Stimulated activated CD8-positive, alpha-beta memory T cell treated with anti-CD3 and anti-CD28 coated beads, Interleukin-2, amount 100 ng/mL, for 1 hour (primary cell): ENCODE measurements at regions not wholly inside any gene's neighbourhood (a gene's known extent, or its start where the extent isn't known, plus 50 kb on each side); places are given as distances from the start of the nearest gene placed in this dataset.

ENCODE experiments used
- DNase-seq, 2 donors: peaks; one replicate each; pipeline ENCODE4 v3.0.0-alpha.2; 2020; ENCODE audit warnings: low read depth in 2 of 2

- DNase-seq: no peak
Measured at GRCh38 chr2:126827371-126827770, 71.3 kb upstream of the TEX51 start.

GRCh38 chr2:126828051-126828450 is 70.6 kb upstream of the TEX51 start:
- no peak for DNase-seq

DNA sequence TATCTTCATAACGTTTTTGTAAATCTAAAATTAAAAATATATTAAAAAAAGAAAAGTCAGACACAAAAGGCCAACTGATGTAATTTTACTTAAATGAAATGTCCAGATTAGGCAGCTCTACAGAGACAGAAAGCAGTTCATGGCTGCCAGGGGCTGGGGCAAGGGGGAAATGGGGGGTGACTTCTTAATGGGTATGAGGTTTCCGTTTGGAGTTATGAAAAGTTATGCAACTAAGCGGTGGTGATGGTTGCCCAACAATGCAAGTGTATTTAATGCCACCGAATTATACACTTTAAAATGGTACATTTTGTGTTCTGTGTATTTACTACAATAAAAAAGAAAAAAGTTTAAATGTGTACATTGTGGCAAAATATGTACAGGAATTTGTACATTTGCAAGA is 70.2 kb upstream of the TEX51 start:
- no peak for DNase-seq

GRCh38 chr2:126831234-126832005 is 67.3 kb upstream of the TEX51 start:
- no peak for DNase-seq

DNA sequence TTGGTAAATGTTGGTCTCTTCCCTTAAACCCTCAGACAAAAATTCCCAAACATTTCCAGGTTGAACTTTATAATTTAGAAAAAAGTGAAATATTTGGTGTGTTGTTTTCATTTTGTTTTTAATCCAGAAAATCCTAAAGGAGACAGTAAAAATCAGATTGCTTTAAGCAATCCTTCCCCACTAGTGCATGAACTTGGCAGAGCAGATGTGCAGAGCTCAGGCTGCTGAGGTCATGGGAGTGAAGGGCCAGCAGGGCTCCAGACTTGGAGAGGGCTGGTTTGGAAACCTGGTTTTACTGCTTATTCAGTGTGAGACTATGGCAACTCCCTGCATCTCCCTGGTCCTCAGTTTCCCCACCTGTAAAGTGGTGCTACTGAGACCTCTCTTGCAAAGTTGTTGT is 66.7 kb upstream of the TEX51 start:
- no peak for DNase-seq

GRCh38 chr2:126832757-126833156 is 65.9 kb upstream of the TEX51 start:
- DNase-seq: no peak

DNA sequence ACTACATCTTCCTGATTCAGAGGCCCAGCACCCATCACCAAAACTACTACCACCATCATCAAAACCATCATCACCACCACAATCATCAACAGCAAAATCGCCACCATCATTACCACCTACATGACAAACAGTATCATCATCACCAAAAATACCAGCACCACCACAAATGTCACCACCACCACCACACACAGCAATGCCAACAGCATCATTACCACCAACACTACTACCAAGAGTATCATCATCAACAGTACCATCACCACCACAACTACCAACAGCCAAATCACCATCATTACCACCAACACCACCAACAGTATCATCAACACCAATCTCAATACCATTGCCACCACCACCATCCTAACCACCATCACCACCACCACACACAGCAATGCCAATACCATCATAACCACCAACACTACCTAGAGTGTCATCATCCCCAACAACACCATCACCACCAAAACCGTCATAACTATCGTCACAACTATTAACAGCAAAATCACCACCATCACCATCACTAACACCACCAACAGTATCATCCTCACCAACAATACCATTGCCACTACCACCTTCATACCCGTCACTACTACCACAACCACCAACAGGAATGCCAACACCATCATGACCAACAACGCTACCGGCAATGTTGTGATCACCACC is 64.6 kb upstream of the TEX51 start:
- DNase-seq: no peak

- no peak for DNase-seq
Measured at GRCh38 chr2:126835261-126835660, 63.4 kb upstream of the TEX51 start.

DNA sequence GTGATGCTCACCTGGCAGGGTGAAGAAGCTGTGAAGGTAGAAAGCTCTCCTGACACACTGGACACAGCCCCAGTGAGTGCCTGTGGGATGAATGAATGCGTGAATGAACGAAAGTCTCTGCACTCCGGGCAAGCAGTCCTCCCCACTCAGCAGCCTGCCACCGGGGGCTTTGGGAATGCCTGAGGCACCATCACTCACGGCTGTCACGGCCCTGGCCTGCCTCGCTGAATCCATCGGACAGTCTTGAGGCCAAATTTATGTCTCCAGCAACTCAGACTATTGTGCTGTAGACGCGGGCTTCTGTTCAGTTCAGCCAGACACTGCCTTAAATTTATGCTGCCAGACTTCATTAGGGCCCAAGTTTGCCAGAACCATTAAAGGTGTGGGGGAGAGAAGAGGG is 62.9 kb upstream of the TEX51 start:
- no peak for DNase-seq

- no peak for DNase-seq
Measured at GRCh38 chr2:126836761-126837679, 61.7 kb upstream of the TEX51 start.

DNA sequence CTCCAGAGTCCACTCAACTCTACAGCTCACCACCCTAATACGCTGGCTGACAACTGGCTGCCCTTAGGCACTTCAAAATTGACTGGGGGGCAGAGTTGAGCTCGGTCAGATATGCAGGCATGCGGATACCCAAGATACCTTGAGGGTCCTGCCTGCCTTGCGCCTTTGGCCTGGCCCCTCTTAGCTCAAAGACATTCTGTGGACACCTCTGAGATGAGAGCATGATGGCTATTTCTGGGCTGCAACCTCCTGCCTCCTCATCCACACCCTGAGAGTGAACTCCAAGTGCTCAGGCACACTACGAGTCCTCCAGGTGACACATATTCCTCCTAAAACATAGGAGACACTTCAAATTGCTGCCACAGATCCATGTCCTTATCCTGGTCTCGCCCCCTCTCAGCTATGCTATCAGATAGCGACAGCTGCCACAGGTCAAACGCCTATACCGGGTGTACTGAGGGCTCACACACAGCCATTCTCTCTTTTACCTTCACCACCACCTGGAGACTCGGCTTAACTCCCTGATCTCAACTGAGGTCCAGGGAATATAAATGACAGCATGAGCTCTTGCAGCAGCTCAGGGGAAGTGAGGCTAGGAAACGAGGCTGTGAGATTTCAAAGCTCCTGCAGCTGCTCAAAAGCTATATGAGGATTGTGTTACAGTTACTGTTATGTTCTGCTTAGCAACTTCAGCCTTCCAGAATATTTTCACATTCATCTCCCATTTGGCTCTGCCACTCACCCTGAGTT is 60.5 kb upstream of the TEX51 start:
- DNase-seq: no peak

DNA sequence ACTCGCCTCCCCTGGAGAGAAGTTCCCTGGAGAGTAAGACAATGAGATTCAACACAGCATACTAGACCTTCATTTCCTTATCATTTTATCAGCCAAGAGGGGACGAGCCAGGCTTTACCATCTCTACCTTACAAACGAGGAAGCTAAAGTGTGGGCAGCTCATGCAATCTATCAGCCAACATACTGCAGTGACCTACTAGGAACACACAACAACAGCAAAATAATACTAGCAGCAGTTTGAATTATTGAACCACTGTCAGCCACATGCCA is 60.0 kb upstream of the TEX51 start:
- DNase-seq: no peak

DNA sequence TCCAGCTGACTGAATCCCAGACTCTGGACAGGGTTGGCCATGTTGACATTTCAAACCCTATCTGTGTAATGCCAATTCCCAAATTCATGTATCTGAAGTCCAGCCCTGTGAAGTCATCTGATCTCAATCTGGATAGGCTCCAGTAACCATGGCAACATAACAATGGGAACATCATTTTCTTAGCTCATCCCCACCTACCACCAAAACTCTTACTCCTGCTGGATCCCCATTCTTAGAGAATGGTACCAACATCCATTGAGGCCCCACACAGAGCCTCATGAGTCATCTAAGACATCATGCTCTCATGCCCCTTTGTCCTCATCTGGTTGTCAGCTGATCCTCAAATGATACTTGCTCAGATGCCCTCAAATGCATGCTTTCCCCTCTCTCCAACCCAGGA is 58.9 kb upstream of the TEX51 start:
- DNase-seq: no peak

DNA sequence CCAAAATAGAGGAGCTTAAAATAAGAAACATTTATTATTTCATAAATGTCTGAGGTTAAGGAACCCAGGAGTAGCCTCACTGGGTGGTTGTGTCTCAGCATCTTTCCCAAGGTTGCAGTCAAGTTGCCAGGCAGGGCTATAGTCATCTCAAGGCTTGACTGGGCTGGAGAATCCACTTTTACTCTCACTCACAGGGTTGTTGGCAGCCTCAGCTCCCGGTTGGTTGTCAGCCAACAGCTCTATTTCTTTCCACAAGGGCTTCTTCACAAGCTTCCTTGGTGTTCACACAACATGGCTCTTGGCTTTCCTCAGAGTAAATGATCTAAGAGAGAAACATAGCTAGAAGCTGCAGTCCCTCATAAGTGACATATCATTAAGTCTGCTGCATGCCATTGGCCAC is 55.6 kb upstream of the TEX51 start:
- no peak for DNase-seq

DNA sequence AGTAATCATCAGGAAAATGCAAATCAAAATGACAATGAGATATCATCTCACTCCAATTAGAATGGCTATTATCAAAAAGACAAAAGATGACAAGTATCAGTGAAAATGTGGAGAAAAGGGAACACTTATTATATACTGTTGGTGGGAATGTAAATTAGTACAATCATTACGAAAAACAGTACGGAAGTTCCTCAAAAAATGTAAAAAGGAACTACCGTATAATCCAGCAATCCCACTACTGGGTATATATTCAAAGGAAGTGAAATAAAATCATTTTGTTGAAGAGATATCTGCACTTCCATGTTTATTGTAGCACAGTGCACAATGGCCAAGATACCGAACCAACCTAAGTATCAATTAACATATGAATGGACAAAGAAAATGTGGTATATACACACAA is 52.4 kb upstream of the TEX51 start:
- no peak for DNase-seq
